K562 (cell line): ENCODE measurements at regions not wholly inside any gene's neighbourhood (a gene's known extent, or its start where the extent isn't known, plus 50 kb on each side); places are given as distances from the start of the nearest gene placed in this dataset.

ENCODE experiments used
- ATAC-seq: fragments of 200-7000 bp; cut with Tn5 transposase; 3 replicates; pipeline ENCODE4 v1.9.1; 2020; ENCODE audit warnings: moderate library complexity
- BruUV-seq: library from RNA; stranded (reverse); fragments of 400-500 nt; replicated peaks from 2 replicates; lab custom pipeline; 2021; lab: Mats Ljungman, UMichigan
- CTCF ChIA-PET: fragments of 300-600 bp; formaldehyde crosslinking; extraction: SDS; loops from one replicate; lab custom pipeline; 2021; ENCODE audit warnings: low intra/inter-chr PET ratio; lab: Yijun Ruan, JAX
- POLR2A ChIA-PET: fragments of 300-600, 350-650 bp; sonication (Branson Sonifier 250); formaldehyde crosslinking; extraction: SDS; loops from one replicate; lab custom pipeline; 2021; ENCODE audit warnings: antibody characterized with exemption, inconsistent platforms; lab: Yijun Ruan, JAX
- DNase-seq, 4 experiments: peaks; one replicate each; pipeline versions ENCODE4 v3.0.0 to v3.0.0-alpha.2; 2011 to 2018; ENCODE audit warnings: low spot score in 3 of 4, mixed read lengths in 3 of 4; ENCODE audit errors: extremely low read depth in 1 of 4
- FAIRE-seq: peaks from 2 replicates; lab custom pipeline; 2011; peaks lifted over from hg19 to GRCh38; lab: Jason Lieb, UNC
- H2AFZ ChIP-seq: 2 replicates; pipeline ENCODE4 v1.6.0; 2011; ENCODE audit warnings: low read depth, low read length, control low read depth, inconsistent platforms
- H3K27ac ChIP-seq: fragments of 200-600 bp; 3 replicates; pipeline ENCODE4 v1.8.0; 2011; ENCODE audit warnings: low read depth, mild to moderate bottlenecking, control low read depth, inconsistent platforms, low read length, moderate library complexity, mixed read lengths; ENCODE audit errors: extremely low read depth
- H3K27me3 ChIP-seq, 2 experiments: fragments of 300-600 bp in 1 of 2; 2 replicates in 1 of 2; 3 replicates in 1 of 2; pipeline versions ENCODE4 v1.6.0 to v1.8.0; 2011; ENCODE audit warnings: inconsistent platforms in 2 of 2, low read length in 2 of 2, mild to moderate bottlenecking in 1 of 2, mixed read lengths in 1 of 2, moderate library complexity in 1 of 2; ENCODE audit not compliant: control insufficient read depth in 2 of 2, insufficient read depth in 2 of 2
- H3K36me3 ChIP-seq: fragments of 300-600 bp; 3 replicates; pipeline ENCODE4 v1.8.0; 2011; ENCODE audit warnings: mild to moderate bottlenecking, low read length, inconsistent platforms; ENCODE audit not compliant: control insufficient read depth, insufficient read depth
- H3K4me1 ChIP-seq, 2 experiments: fragments of 200-600 bp in 1 of 2; replicated peaks in 1 of 2; 2 replicates in 1 of 2; 3 replicates in 1 of 2; pipeline versions ENCODE4 v1.5.1 to v1.8.0; 2011; ENCODE audit warnings: inconsistent platforms in 2 of 2, low read length in 2 of 2, mild to moderate bottlenecking in 1 of 2, mixed read lengths in 1 of 2, moderate library complexity in 1 of 2; ENCODE audit not compliant: control insufficient read depth in 2 of 2, insufficient read depth in 2 of 2
- H3K4me2 ChIP-seq: 2 replicates; pipeline ENCODE4 v1.6.1; 2011; ENCODE audit warnings: low read length, control low read depth, inconsistent platforms, mixed read lengths; ENCODE audit not compliant: insufficient read depth
- H3K4me3 ChIP-seq: fragments of 200-600 bp; sonication (generic), shearing (Covaris generic); 2 replicates; pipeline ENCODE4 v1.5.1; 2016; ENCODE audit warnings: control low read depth, inconsistent platforms
- H3K79me2 ChIP-seq: fragments of 200-600 bp; 3 replicates; pipeline ENCODE4 v1.8.0; 2011; ENCODE audit warnings: low read length, inconsistent platforms; ENCODE audit not compliant: control insufficient read depth, insufficient read depth
- H3K9ac ChIP-seq, 2 experiments: 2 replicates each; pipeline versions ENCODE4 v1.6.0 to v1.6.1; 2011; ENCODE audit warnings: low read depth in 2 of 2, low read length in 2 of 2, control low read depth in 1 of 2, inconsistent platforms in 1 of 2, mild to moderate bottlenecking in 1 of 2, mixed read lengths in 1 of 2; ENCODE audit not compliant: insufficient read depth in 1 of 2
- H3K9me1 ChIP-seq: one replicate; pipeline ENCODE4 v1.6.0; 2011; ENCODE audit warnings: inconsistent platforms, mild to moderate bottlenecking, low read length, moderate library complexity; ENCODE audit not compliant: control insufficient read depth, insufficient read depth
- H3K9me3 ChIP-seq: replicated peaks from 2 replicates; pipeline ENCODE4 v1.5.1; 2011; ENCODE audit warnings: low read depth, low read length, inconsistent platforms; ENCODE audit not compliant: control insufficient read depth, insufficient read depth
- H4K20me1 ChIP-seq: replicated peaks from 2 replicates; pipeline ENCODE4 v1.6.1; 2011; ENCODE audit warnings: low read length, inconsistent platforms, mixed read lengths; ENCODE audit not compliant: control insufficient read depth, insufficient read depth
- ETV6 ChIP-seq, 3 experiments: fragments of 150-350 bp in 1 of 3; sonication (generic) in 1 of 3; formaldehyde crosslinking in 1 of 3; IDR thresholded peaks; 2 replicates each; pipeline versions ENCODE4 v1.6.1 to v1.8.0; 2014 to 2022; ENCODE audit warnings: borderline replicate concordance in 2 of 3, low read depth in 2 of 3, antibody characterized with exemption in 1 of 3, low read length in 1 of 3, mild to moderate bottlenecking in 1 of 3, missing genetic modification reagents in 1 of 3
- EWSR1 ChIP-seq: fragments of 450-650 bp; IDR thresholded peaks from 2 replicates; pipeline ENCODE4 v1.6.1; 2018; ENCODE audit warnings: borderline replicate concordance, mild to moderate bottlenecking, low read depth, moderate library complexity; ENCODE audit not compliant: partially characterized antibody
- GTF2B ChIP-seq: IDR thresholded peaks from 2 replicates; pipeline ENCODE4 v1.6.1; 2011; ENCODE audit not compliant: insufficient read length; ENCODE audit errors: extremely low read depth
- GTF3C2 ChIP-seq: IDR thresholded peaks from 3 replicates; pipeline ENCODE4 v1.6.1; 2011; ENCODE audit warnings: borderline replicate concordance, mild to moderate bottlenecking, moderate library complexity; ENCODE audit not compliant: insufficient read length; ENCODE audit errors: extremely low read depth
- MTA2 ChIP-seq: fragments of 450-650 bp; IDR thresholded peaks from 2 replicates; pipeline ENCODE4 v1.6.1; 2016; ENCODE audit warnings: low read depth
- PURB ChIP-seq: sonication (generic); formaldehyde crosslinking; IDR thresholded peaks from 2 replicates; pipeline ENCODE4 v1.9.0; 2021; ENCODE audit warnings: low read depth, mild to moderate bottlenecking, missing genetic modification reagents
- SMAD3 ChIP-seq: fragments of 450-650 bp; formaldehyde crosslinking; conservative IDR thresholded peaks from 2 replicates; pipeline ENCODE4 v1.4.0; 2020; ENCODE audit warnings: mild to moderate bottlenecking
- ZNF696 ChIP-seq: fragments of 250-450 bp; sonication (Bioruptor Pico); conservative IDR thresholded peaks from 2 replicates; pipeline ENCODE4 v1.4.0; 2020; ENCODE audit warnings: mild to moderate bottlenecking, moderate library complexity
- WGBS: fragments of 100-300 bp; shearing (Covaris generic); methylation state at CpG from one replicate; pipeline ENCODE4 v1.1.6; 2016; ENCODE audit warnings: low coverage, mixed read lengths; ENCODE audit not compliant: insufficient coverage; ENCODE audit errors: missing lambda C conversion rate; 5-methylcytosine and 5-hydroxymethylcytosine counted together
- in situ Hi-C: fragments of 300-500 bp; cut with MboI; formaldehyde crosslinking; loops from 4 replicates; pipeline ENCODE4 v1.15.0; 2018; ENCODE audit warnings: inconsistent platforms, mixed read lengths
- intact Hi-C: fragments of 100-400 bp; cut with micrococcal nuclease; formaldehyde crosslinking; loops from 2 replicates; pipeline ENCODE4 v1.14.2; 2022

GRCh38 chr16:5972747-5973146, 875.2 kb upstream of the EEF2KMT start (continued):
- TF ChIP-seq ETV6 (IDR thresholded peaks at IDR 0.05; ENCODE audit: borderline replicate concordance in 1 of 2, low read depth in 2 of 2, low read length in 1 of 2) (no peak), ETV6 (CRISPR knock-in tag; IDR thresholded peaks at IDR 0.05; ENCODE audit: borderline replicate concordance) (no peak)

- Histone ChIP-seq H3K4me2 (no peak overlapping the region), H3K36me3 (no peaks in the 10 kb centered on the region), H3K9ac (no peak overlapping the region), H3K9me3 (no peaks in the 10 kb centered on the region), H3K27ac (no peak overlapping the region), H3K4me3 (no peak overlapping the region), H4K20me1 (no peaks in the 10 kb centered on the region), H3K79me2 (no peaks in the 10 kb centered on the region), H3K4me1 (no peaks in the 10 kb centered on the region), H2AFZ (no peak overlapping the region), H3K27me3 (no peaks in the 10 kb centered on the region; a peak in 1 of 5 replicates), H3K9me1 (no peaks in the 10 kb centered on the region)
- intact Hi-C loops (no loop called here), in situ Hi-C loops (no loop called here)
- CTCF ChIA-PET, result no interaction called here
- TF ChIP-seq ZNF696 (CRISPR knock-in tag) (no peak), GTF2B (no peak), MTA2 (no peak), EWSR1 (no peak), PURB (CRISPR knock-in tag) (no peak), SMAD3 (CRISPR knock-in tag) (no peak), GTF3C2 (no peak)
- no TSS peak for BruUV-seq
- POLR2A ChIA-PET, result no interaction called here
- DNase-seq (no peak), ATAC-seq (no peak), FAIRE-seq (no peak)
- 0% methylated on average over 1 of the region's 2 CpGs for WGBS
Observed at GRCh38 chr16:5971924-5972323, 874.3 kb upstream of the EEF2KMT start.
